ENCODE measurements at regions not wholly inside any gene's neighbourhood (a gene's known extent, or its start where the extent isn't known, plus 50 kb on each side); places are given as distances from the start of the nearest gene placed in this dataset.

GRCh38 chr5:123671711-123672456 lies 159.9 kb downstream of the CSNK1G3 start (continued):
- TF ChIP-seq ZNF764 (CRISPR knock-in tag; IDR thresholded peaks at IDR 0.05; ENCODE audit: low read depth): no peak

- Histone ChIP-seq H3K36me3 (ENCODE audit: control insufficient read depth, insufficient read depth, low read length) (no peaks in the 10 kb centered on the region), H3K9me1 (ENCODE audit: control insufficient read depth, insufficient read depth, low read length) (no peaks in the 10 kb centered on the region), H3K4me1 (replicated peaks in 1 of 2; ENCODE audit: control insufficient read depth in 2 of 2, insufficient read depth in 2 of 2, low read length in 2 of 2) (no peaks in the 10 kb centered on the region), H3K27ac (ENCODE audit: extremely low read depth, low read depth, low read length) (no peak overlapping the region), H3K9ac (ENCODE audit: insufficient read depth in 1 of 2, low read depth in 2 of 2, low read length in 2 of 2) (no peak overlapping the region), H2AFZ (ENCODE audit: low read depth, low read length) (no peak overlapping the region), H3K27me3 (ENCODE audit: control insufficient read depth in 2 of 2, insufficient read depth in 2 of 2, low read length in 2 of 2) (no peaks in the 10 kb centered on the region), H3K4me2 (ENCODE audit: insufficient read depth, low read length) (no peak overlapping the region), H3K9me3 (replicated peaks; ENCODE audit: control insufficient read depth, insufficient read depth, low read depth, low read length) (no peaks in the 10 kb centered on the region), H4K20me1 (replicated peaks; ENCODE audit: control insufficient read depth, insufficient read depth, low read length) (no peaks in the 10 kb centered on the region), H3K79me2 (ENCODE audit: control insufficient read depth, insufficient read depth, low read length) (no peaks in the 10 kb centered on the region), H3K4me3 (no peak overlapping the region)
- 0% methylated on average over 4 of the region's 4 CpGs for whole genome bisulfite sequencing (ENCODE audit: insufficient coverage, low coverage, missing lambda C conversion rate)
- DNase-seq (ENCODE audit: extremely low read depth in 1 of 4, low spot score in 3 of 4) (peak; percentile 32 to 58 (median 34)), ATAC-seq (peak; percentile 59; the same call in 1 of the 3 replicates), FAIRE-seq (peak; percentile 82)
- CTCF ChIA-PET (ENCODE audit: low intra/inter-chr PET ratio): interaction anchor here (0.6 kb wide), 1 partner anchor 1375 kb away, joined by 6 read pairs; no protein-coding TSS in a partner anchor
- POLR2A ChIA-PET: interaction anchor here (0.6 kb wide), 1 partner anchor 333 kb away, joined by 3 read pairs; no protein-coding TSS in a partner anchor
- no TSS peak for BruUV-seq (replicated peaks)
- intact Hi-C loops (cut with micrococcal nuclease): no loop called here
- in situ Hi-C loops (cut with MboI): no loop called here
- TF ChIP-seq SRSF7 (optimal IDR thresholded peaks at IDR 0.05; ENCODE audit: low read depth, low read length) (no peak), BRD9 (IDR thresholded peaks at IDR 0.05; ENCODE audit: low read depth, partially characterized antibody) (no peak), ZFP36 (IDR thresholded peaks at IDR 0.05; ENCODE audit: low read depth, low read length, partially characterized antibody) (no peak), DLX4 (CRISPR knock-in tag; IDR thresholded peaks at IDR 0.05) (no peak), ZNF277 (CRISPR knock-in tag; IDR thresholded peaks at IDR 0.05; ENCODE audit: borderline replicate concordance) (no peak), CEBPZ (IDR thresholded peaks at IDR 0.05; ENCODE audit: borderline replicate concordance, low read depth, low read length) (no peak), GATAD2A (IDR thresholded peaks at IDR 0.05) (no peak), ETV1 (tag; conservative IDR thresholded peaks at IDR 0.05; ENCODE audit: low read depth) (no peak), ZNF395 (CRISPR knock-in tag; IDR thresholded peaks at IDR 0.05) (no peak)
Measured at GRCh38 chr5:123671042-123671441, 159.1 kb downstream of the CSNK1G3 start.

Measured in K562 (cell line).